Islet of Langerhans (tissue), 1 donor: ENCODE measurements at regions not wholly inside any gene's neighbourhood (a gene's known extent, or its start where the extent isn't known, plus 50 kb on each side); places are given as distances from the start of the nearest gene placed in this dataset.

Source experiments
- FAIRE-seq: peaks from one replicate; lab custom pipeline; 2011; peaks lifted over from hg19 to GRCh38; lab: Jason Lieb, UNC

GRCh38 chr5:139733698-139734538 lies 61.7 kb upstream of the PSD2 start:
- no peak for FAIRE-seq

GRCh38 chr5:139734539-139734916 lies 61.1 kb upstream of the PSD2 start:
- no peak for FAIRE-seq

- no peak for FAIRE-seq
These were observed 57.1 kb upstream of the PSD2 start for GRCh38 chr5:139738193-139739149.

- FAIRE-seq = no peak
These were observed 56.2 kb upstream of the PSD2 start for GRCh38 chr5:139739150-139739974.

DNA sequence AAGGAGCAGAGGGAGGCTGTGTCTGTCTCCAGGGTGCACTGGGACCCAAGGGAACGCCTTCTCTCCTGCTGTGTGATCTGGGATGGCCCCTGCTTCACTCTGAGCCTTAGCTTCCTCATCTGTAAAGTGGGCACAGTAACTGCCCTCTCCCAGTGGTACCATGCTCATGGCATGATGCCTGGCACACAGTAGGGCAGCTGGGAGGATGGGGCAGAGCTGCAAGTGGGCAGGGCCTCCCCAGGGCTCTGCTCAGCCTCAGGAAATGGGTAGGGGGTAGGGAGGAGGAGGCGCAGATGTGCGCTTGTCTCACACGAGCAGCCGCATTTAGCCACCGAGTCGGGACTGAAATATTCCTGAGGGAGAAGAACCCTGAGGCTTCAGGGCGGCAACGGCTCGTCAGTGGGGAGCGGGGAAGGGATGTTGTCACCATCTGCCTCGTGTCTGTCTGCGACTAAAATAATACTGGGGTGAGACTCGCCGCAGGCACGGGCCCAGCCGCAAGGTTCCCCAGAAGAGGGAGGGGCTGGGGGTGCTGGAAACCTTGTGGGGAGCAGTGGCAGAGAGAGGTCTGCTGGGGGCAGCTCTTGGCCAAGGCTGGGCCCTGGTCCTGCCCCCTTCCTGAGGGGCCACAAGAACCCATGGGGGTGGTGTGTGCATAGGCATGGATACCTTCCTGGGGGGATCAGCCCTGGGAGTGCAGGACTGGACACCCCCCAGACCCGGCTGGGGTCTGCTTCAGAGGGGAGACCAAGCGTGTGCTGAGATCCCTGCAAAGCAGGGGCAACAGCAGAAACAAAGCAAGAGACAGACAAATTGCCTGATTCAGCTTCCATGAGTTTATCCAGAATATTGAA lies 55.2 kb upstream of the PSD2 start:
- no peak for FAIRE-seq

GRCh38 chr5:139740992-139741672 lies 54.5 kb upstream of the PSD2 start:
- FAIRE-seq = no peak

DNA sequence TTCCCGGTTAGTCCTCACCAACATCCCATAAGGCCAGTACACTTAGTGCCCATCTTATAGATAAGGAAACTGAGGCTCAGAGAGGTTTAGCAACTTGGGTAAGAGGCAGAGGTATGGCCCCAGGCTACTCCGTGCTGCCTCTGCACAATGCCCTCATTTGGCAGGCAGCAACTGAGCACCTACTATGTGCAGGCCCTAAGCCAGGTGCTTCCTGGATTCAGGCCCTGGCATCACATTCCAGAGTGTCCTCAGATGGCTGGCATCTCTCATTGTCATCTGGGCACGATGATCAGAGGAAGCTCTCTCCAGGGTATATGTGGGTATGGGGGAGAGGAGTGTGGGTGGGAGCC lies 53.8 kb upstream of the PSD2 start:
- no peak for FAIRE-seq

DNA sequence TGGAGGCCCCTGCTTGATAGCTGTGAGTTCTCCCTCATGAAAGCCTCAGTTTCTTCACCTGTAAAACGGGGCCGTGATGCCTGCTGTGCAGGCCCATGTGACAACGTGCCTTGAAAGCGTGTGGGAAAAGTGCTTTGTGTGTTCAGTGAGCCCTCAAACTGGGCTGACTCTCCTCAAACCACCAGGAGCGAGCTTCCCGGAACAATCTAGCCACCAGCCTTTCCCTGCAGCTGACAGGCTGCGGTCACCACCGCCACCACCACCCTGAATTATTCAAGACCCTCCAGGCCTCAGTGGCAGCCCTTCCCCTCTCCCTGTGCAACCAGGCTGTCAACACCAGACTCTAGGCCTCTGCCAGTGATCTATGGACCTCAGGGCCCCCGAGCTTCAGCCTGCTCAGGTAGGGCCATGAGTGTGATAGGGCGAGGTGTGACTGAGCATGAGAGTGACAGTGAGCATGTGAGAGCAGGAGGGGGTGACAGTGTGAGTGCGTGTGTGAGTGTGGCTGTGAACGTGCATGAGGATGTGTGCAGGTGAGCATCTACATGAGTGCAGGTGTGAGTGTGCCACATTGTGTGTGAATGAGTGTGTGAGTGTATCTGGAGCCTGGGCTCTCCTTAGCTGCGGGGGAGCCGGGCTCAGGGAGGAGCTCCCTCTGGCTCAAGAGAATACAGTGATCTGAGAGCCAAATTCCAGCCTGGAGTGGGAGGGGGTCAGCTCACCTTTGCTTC lies 53.3 kb upstream of the PSD2 start:
- no peak for FAIRE-seq

DNA sequence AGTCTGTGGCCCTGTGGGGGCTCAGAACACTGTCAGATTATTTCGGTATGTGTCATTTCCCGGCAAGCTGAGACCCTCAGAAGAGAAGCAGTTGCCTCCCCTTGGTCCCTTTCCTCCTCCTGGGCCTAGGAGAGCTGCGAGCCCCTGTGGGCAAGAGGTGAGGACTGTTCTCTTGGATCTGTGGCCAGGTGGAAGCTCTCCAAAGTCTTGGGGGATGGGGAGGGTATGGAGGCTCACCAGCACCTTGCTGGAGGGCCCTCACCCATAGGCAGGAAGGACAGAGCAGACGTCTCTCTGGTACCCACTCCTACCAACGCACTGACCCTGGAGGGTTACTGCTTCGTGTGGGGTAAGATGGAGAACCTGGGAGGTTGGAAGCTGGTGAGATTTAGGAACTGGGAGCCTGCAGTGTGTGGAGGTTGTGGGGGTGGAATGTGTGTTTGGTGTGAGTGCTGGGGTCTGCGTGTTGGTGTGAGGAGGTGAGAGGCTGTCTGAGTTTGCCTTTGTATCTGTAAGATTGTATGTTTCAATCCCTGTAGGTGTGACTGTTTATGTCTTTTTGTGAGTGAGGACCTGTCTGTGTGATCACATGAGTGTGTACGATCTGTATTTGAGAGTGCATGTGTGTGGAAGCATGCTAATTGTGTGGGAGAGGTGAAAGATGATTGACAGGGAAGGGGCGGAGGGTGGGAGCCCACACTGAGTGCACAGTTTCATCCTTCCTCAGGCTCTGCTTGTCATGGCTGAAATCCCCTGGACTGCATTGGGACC lies 52.4 kb upstream of the PSD2 start:
- FAIRE-seq = no peak

- FAIRE-seq = no peak
These were observed 51.8 kb upstream of the PSD2 start for GRCh38 chr5:139743804-139744203.

- FAIRE-seq = no peak
These were observed 51.0 kb upstream of the PSD2 start for GRCh38 chr5:139744471-139745131.

DNA sequence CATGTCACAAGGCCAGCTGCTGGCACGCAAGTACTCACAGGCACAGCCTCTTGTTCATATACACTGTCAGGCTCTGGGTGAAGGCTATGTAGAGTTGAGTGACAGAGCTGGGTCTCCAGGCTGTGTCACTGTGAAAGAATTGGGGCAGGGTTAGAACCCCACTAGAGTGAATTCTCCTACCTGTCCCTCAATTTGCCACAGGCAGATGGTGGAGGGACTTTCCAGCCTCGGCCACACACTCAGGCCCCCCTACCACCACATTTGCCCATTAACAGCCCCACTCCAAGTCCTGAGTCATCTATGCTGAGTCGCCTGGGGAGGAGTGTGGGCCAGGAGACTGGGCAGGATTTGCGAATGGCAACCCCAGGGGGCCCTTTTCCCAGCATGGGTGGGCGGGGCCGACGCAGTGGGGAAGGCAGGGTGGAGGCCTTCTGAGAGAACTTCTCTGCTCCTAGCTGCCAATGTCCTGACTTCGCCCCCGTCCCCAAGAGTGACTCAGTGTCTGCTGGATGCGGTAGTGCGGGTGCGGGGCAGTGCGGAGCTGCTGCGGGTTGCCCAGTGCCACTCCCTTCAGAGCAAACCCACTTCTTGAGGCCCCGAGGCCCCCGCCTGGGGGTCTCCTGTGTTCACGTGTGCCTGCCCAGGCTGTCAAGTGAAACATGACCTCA lies 50.3 kb upstream of the PSD2 start:
- no peak for FAIRE-seq

GRCh38 chr5:139745800-139746690 lies 49.6 kb upstream of the PSD2 start:
- FAIRE-seq = peak; percentile 94
